HG02610 (cell line): ENCODE measurements at regions not wholly inside any gene's neighbourhood (a gene's known extent, or its start where the extent isn't known, plus 50 kb on each side); places are given as distances from the start of the nearest gene placed in this dataset.

Source experiments
- ATAC-seq: cut with Tn5 transposase; IDR thresholded peaks from one replicate; pipeline ENCODE4 v1.9.1; 2021; ENCODE audit warnings: mild to moderate bottlenecking, moderate library complexity; ENCODE audit not compliant: unreplicated experiment

GRCh38 chr1:4404854-4405590 lies 249.4 kb upstream of the AJAP1 start:
- no peak for ATAC-seq

DNA sequence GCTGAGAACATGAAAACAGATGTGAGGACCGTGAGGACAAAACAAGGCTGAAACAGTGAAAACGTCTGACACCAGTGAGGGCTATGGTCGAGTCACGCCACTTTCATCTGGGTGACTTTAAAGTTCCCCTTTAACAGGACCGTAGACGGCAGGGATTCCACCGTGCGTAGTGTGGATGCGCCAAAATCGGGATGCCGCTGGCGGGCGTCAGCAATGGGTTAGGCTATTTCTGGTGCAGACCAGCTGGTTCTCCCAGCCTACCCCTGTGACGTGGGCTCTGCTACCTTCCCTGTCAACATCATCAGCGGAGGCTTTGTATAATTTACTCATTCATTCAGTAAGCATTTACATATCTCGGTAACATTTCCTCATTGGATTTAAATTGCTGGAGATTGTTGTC lies 246.6 kb upstream of the AJAP1 start:
- no peak for ATAC-seq

DNA sequence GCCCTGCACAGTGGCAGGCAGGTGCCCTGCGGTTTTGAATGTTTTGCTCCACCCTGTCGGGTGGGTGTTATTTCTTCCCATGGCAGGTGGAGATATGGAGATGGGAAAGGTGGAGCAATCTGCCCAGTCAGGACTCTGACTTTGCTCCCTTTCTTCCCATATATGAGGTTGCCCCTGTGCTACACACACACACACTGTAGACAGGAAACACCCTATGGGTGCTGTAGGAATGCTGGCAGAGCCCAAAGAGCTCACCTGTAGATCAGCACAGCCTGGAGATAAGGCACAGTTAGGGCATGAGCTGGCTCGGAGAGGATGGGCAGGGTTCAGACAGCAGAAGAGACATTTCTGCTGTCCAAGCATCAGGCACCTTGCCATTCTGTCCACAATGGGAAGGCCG lies 246.0 kb upstream of the AJAP1 start:
- ATAC-seq = no peak

DNA sequence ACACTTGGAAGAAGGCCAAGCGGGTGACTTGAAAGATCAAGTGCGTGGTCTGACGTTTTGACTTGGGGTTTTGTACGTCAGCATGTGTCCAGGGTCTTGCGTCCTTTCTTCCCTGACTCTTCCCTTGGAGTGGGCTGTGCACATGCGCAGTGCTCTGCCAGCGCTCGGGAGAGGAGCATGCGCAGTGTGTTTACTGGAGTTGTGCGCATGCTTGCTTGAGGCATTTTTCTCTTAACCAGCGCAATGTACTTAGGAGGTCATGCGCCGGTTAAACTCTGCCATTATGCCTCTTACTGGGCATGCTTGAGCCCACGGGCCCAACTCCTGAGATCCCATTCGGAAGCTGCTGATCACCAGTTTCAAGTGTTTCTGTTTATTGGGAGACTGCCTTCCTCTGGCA lies 242.5 kb upstream of the AJAP1 start:
- ATAC-seq = no peak

- ATAC-seq = no peak
Observed at GRCh38 chr1:4415476-4415875, 238.9 kb upstream of the AJAP1 start.

DNA sequence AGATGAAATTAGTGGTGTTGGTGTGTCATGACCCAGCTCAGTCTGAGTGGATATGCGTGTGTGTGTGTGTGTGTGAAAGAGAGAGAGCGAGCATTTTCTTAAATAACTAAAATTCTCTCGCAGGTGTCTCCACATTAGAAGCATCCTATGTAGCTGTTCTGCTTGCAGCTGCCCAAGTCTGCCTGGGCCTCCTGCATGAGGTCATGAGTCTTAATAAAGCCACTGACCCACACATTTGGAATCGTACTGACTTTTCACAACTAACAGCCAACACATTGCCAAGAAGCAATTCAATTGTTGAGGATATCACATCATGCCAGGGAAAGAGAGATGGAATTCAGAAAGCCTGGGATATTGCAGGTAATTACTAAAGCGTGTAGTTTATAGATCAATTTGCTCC lies 238.2 kb upstream of the AJAP1 start:
- ATAC-seq = no peak

- no peak for ATAC-seq
Observed at GRCh38 chr1:4418021-4418420, 236.4 kb upstream of the AJAP1 start.

DNA sequence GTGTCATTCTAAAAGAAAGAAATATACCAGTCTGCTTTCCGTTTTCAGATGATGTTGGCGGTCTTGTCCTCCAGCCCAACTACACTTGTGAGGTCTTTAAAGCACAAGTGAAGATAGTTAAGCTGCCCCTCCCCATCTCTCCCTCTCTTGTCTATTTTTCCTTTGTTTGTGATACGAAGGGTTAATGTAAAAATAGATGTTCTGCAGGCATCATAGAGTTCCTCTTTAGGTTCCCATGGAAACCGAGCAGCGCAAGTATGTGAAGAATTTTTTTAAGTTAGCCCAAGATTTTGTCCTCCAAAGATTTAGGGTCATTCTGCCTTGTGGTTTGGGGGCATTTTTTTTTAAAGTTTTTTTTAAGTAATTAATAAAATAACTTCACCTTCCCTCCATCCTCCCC lies 232.4 kb upstream of the AJAP1 start:
- ATAC-seq = no peak

DNA sequence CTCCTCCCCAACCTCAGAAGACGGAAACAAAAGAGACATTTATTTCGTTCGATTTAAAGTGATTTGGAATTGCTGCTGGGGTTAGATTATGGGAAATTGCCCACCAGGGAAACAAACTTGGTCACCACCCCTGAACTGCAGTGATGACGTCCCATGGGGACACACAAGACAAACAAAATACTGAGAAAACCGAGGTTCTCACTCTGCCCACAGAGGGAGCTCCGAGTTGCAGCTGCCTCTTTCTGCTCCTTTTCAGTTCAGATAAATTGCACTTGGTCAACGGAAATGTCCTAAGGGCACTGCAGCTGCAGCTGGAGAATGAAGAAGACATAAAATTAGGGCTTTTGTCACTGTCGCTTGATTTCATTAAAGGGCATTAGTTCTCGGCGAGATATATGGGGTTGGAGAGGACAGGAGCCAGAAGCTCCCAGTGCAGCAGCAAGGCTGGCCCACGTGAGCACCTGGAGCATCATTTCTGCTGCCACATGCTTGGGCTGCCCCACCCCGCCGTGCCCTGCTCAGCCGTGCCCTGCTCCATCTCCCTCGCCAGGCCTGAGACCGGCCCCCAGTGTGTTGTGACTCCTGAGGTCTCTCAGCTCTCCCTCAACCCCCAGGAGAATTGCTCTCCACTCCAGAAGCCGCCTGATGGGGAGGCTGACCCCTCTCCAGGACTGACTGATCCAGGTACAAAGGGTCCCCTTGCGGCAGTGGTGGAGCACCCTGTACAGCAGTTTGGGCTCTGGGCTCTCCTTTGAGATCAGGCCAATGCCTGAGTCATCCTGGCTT lies 231.7 kb upstream of the AJAP1 start:
- ATAC-seq = no peak

GRCh38 chr1:4424254-4424653 lies 230.2 kb upstream of the AJAP1 start:
- ATAC-seq = no peak

DNA sequence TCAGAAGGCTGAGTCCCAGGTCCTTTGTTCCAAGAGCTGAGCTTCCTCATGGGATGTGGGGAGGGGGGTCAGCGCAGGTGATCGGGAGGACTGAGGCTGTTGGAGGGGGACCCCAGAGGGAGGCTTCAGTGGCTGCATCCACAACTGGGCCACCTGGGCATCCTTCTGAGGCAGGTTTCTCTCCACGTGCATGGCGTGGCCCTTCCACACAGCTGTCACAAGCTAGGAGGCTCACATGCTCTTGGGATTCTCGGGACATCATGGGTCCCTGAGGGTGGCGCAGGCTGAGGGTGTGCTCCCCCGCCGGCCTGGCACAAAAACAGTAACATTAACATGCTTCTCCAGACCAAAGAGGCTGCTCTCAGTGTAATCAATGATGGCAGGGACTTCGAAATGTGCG lies 229.6 kb upstream of the AJAP1 start:
- no peak for ATAC-seq

DNA sequence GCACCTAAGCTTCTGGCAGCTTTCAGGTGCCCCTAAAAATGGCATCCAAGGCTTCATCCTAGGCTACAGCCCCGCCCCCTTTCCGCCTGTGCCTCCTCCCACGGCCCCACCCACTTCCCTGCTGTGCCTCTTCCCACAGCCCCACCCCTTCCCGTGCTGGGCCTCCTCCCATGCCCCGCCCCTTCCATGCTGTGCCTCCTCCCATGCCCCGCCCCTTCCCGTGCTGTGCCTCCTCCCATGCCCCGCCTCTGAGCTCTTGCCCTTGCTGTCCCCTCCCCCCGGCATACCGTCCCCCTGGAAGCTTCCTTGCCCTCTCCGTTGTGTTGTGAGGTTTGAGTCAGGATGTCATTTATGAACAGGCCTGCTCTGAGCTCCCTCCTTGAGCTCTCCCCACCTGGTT lies 228.5 kb upstream of the AJAP1 start:
- ATAC-seq = no peak

GRCh38 chr1:4428711-4429110 lies 225.7 kb upstream of the AJAP1 start:
- ATAC-seq = no peak

- no peak for ATAC-seq
Observed at GRCh38 chr1:4430406-4431365, 223.7 kb upstream of the AJAP1 start.

- ATAC-seq = no peak
Observed at GRCh38 chr1:4431491-4431890, 222.9 kb upstream of the AJAP1 start.

DNA sequence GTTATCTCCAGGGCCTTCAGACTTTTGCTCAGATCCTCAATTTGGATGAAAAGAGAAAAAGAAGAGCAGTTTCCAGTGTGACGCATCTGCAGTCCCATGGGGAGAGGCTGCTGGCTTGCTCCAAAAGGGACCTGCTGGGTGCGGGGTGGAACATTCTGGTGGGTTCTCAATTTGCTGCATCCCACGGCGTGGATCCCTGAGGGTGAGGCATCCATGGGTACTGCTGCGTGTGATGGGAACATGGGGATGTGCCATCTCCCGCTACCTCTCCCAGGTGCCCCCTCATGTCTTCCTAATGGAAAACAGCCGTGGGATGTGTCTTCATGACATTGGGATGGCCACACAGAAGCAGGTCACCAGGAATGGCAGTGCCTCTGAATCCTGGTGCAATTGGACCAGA lies 221.3 kb upstream of the AJAP1 start:
- ATAC-seq = no peak

GRCh38 chr1:4444086-4444485 lies 210.3 kb upstream of the AJAP1 start:
- no peak for ATAC-seq

DNA sequence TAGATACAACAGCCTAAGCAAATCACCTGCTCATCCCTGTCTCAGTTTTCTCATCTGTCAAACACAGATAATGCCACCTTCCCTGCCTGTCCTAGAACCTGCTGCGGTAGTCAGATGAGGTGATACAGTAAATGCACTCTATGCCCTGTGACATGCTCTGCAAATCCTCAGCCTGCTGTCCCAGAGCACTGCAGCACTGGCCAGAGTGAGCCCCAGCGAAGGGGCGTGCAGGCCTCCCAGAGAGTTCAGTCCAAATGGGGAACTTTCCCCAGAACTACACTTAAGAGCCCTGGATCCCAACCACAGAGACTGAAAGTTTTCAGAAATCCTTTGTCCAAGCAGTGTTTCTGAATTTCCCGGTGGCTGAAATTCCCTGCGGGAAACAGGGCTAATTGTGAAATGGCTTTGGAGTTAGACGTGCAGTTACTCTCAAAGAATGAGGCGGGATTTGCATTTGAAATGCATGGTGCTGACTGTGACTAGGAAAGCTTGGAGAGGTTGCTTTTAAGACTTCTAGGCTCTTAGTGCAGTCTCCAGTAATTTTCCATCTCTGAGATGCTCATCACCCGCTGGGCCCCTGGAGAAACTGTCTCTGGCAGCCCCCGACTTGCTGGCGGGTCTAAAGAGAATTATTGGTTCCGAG lies 206.5 kb upstream of the AJAP1 start:
- no peak for ATAC-seq

DNA sequence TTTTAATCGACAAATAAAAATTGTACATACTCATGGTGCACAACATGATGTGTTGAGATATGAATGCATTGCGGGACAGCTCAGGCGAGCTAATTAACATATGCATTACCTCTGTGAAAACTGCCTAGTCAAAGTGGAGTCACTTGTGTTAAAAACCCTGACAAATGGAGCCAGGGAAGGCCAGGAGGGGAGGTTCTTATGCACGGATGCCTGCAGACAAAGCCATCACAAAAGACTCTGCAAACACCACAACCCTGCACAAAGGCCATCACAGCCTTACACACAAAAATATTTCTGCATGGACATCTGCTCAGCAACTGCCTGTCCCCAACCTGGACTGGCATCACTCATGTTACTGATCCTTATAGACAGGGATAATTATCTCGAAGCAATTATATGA lies 204.4 kb upstream of the AJAP1 start:
- ATAC-seq = no peak

- ATAC-seq = no peak
Observed at GRCh38 chr1:4452701-4453100, 201.7 kb upstream of the AJAP1 start.

- ATAC-seq = no peak
Observed at GRCh38 chr1:4460052-4460451, 194.4 kb upstream of the AJAP1 start.
